SJSA1 (cell line): ENCODE measurements at regions not wholly inside any gene's neighbourhood (a gene's known extent, or its start where the extent isn't known, plus 50 kb on each side); places are given as distances from the start of the nearest gene placed in this dataset.

Source experiments
- DNase-seq, 2 experiments: peaks; one replicate each; pipeline ENCODE4 v3.0.0-alpha.2; 2015 to 2020; ENCODE audit warnings: low spot score in 2 of 2, low read depth in 1 of 2
- H3K27ac ChIP-seq: fragments of 250-450 bp; sonication (Bioruptor Pico); 2 replicates; pipeline ENCODE4 v1.5.1; 2020; ENCODE audit warnings: mild to moderate bottlenecking, moderate library complexity
- H3K27me3 ChIP-seq: fragments of 250-450 bp; sonication (Bioruptor Pico); replicated peaks from 2 replicates; pipeline ENCODE4 v1.5.1; 2020; ENCODE audit warnings: mild to moderate bottlenecking, moderate library complexity
- H3K36me3 ChIP-seq: fragments of 250-450 bp; sonication (Bioruptor Pico); 2 replicates; pipeline ENCODE4 v1.5.1; 2020; ENCODE audit warnings: mild to moderate bottlenecking
- H3K4me1 ChIP-seq: fragments of 250-450 bp; sonication (Bioruptor Pico); replicated peaks from 2 replicates; pipeline ENCODE4 v1.6.1; 2021; ENCODE audit warnings: mild to moderate bottlenecking
- H3K4me3 ChIP-seq: fragments of 250-450 bp; sonication (Bioruptor Pico); 2 replicates; pipeline ENCODE4 v1.5.1; 2020; ENCODE audit warnings: mild to moderate bottlenecking
- H3K9me3 ChIP-seq: fragments of 250-450 bp; sonication (Bioruptor Pico); replicated peaks from 2 replicates; pipeline ENCODE4 v1.5.1; 2020; ENCODE audit warnings: mild to moderate bottlenecking

DNA sequence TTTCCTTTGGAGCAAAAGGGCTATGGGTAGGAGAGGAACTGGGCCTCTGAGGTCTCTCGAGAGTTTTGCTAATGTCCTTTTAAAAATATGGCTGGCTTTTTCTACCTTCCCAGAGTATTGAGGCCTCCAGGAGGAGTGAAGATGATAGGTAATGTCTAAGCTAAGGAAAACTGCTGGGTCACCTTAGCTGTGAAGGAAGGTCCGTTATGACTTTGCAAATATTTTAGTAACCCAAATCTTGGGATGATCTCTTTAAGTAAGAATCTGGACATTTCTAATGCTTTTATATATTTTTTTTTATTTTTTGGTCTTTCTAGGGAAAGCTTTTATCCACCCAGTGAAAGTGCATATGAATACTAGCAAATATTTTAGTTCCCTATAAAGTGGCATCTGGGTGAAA lies 60.9 kb upstream of the SYN3 start:
- Histone ChIP-seq H3K27me3 (no peaks in the 10 kb centered on the region), H3K4me3 (no peak overlapping the region), H3K9me3 (no peaks in the 10 kb centered on the region), H3K27ac (no peak overlapping the region), H3K36me3 (no peaks in the 10 kb centered on the region), H3K4me1 (no peaks in the 10 kb centered on the region)
- no peak for DNase-seq

DNA sequence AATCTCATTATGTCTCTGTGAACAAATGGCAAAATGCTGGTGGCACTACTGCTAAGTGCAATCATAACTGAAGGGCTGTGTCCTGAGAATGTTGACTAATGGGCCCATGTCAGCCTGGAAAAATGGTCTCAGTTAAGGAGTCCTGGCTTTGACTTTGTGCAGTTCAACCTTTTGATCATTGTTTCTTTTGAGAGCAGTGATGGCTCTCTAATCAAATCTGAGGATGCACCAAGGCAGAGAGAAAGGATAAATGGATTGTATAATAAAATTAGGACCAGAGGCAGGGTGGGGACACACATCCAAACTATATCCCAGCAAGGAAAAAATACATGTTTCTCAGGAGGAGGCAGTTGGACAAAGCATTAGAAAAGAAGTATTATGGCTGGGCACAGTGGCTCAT lies 59.6 kb upstream of the SYN3 start:
- no peak overlapping the region for H3K27ac ChIP-seq

DNA sequence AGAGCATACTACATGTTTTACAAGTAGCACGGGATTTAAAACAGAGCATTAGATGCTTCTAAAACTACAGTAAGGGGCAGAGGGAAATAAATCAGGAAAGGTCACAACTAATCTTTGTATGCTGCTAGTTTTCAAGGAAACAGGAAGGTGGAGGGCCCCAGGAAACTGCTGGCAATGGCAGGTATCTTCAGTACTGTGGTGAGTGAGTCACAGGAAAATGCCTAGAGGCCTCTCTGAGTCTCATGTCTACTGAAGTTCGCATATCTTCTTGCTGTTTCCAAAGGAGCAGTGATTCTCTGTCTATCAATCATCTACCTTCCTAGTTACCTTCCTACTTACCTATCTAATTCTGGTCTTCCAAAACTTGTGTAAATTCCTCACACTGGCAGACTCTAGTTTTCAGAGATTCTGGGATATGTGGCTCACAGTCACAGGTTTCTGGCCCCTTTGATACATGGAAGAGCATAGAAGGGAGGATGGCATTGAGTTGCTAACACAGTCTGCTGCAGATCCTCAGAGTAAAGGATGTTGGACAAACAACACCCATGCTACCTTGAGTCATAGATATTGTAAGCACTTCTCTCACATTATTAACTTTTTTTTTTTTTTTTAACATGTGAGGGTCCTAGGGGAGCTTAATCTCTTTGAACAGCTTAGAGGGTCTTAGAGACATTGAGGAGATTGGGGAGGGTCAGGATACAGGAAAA lies 58.8 kb upstream of the SYN3 start:
- Histone ChIP-seq H3K4me1 (no peaks in the 10 kb centered on the region), H3K9me3 (no peaks in the 10 kb centered on the region), H3K36me3 (no peaks in the 10 kb centered on the region), H3K27me3 (no peaks in the 10 kb centered on the region), H3K4me3 (no peak overlapping the region), H3K27ac (no peak overlapping the region)
- no peak for DNase-seq

More for the DNA sequence above, 59.6 kb upstream of the SYN3 start:
- Histone ChIP-seq H3K4me1 (no peaks in the 10 kb centered on the region), H3K4me3 (no peak overlapping the region), H3K36me3 (no peaks in the 10 kb centered on the region), H3K27me3 (no peaks in the 10 kb centered on the region), H3K9me3 (no peaks in the 10 kb centered on the region)
- DNase-seq = no peak

DNA sequence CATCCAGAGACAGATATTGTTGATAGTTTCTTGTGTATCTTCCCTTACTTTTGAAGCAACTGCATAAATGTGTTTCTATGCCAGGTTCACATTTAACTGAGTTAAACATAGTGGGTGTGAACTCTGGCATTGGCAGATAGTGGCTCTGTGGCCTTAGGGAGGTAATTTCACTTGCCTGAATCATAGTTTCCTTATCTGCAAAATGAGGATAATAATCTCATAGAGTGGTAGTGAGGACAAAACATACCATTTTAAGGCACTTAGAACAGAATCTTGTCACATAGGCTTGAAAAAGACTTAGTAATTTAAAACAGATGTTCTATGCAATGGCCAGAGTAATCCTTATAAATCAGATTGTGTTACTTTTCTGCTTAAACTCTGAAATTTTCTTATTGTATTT lies 56.4 kb upstream of the SYN3 start:
- H3K4me3 ChIP-seq = no peak overlapping the region
- DNase-seq = no peak
- H3K9me3 ChIP-seq = no peaks in the 10 kb centered on the region
- no peaks in the 10 kb centered on the region for H3K36me3 ChIP-seq
- H3K27me3 ChIP-seq = no peaks in the 10 kb centered on the region
- H3K27ac ChIP-seq = no peak overlapping the region
- H3K4me1 ChIP-seq = no peaks in the 10 kb centered on the region

DNA sequence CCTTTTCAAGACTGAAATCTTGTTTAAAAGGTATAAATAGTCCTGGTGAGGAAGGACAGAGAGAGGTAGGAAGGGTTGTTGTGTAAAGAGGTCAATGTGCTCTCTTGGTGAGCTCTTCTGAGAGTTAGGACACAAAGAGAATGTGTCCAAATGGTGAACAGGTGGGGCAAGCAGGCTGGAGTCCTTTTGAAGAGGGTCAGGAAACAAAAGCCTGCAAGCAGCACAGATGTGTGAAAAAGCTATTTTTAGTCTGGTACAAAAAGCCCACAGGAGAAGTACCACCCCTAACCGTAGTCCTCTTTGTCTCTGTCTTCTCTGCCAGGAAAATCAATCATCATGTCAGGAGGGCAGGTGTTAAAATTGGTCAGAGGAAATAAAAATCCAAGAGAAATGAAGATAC lies 54.4 kb upstream of the SYN3 start:
- no peaks in the 10 kb centered on the region for H3K27me3 ChIP-seq
- H3K9me3 ChIP-seq = no peaks in the 10 kb centered on the region
- no peak overlapping the region for H3K4me3 ChIP-seq
- H3K27ac ChIP-seq = no peak overlapping the region
- H3K4me1 ChIP-seq = no peaks in the 10 kb centered on the region
- no peak for DNase-seq
- H3K36me3 ChIP-seq = no peaks in the 10 kb centered on the region

DNA sequence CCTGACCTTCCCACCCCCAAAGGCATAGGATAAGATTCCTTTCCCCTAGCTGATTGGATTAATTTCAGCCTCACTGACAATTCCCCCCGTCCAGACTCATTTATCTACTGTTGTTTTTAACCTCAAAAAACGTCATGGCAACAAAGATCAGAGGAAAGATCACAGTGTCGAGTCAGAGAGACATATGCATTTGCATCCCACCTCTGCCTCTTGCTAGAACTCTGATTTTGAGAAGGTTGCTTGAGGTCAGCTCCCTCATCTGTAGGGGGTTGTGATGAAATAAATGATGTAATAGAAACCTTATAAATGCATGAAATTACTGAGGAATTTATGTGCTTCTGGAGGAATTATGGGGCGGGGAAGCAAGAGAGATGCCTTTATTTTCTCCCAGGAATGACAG lies 53.3 kb upstream of the SYN3 start:
- H3K27ac ChIP-seq = no peak overlapping the region
- no peaks in the 10 kb centered on the region for H3K27me3 ChIP-seq
- H3K9me3 ChIP-seq = no peaks in the 10 kb centered on the region
- H3K4me1 ChIP-seq = no peaks in the 10 kb centered on the region
- no peaks in the 10 kb centered on the region for H3K36me3 ChIP-seq
- no peak for DNase-seq
- H3K4me3 ChIP-seq = no peak overlapping the region

DNA sequence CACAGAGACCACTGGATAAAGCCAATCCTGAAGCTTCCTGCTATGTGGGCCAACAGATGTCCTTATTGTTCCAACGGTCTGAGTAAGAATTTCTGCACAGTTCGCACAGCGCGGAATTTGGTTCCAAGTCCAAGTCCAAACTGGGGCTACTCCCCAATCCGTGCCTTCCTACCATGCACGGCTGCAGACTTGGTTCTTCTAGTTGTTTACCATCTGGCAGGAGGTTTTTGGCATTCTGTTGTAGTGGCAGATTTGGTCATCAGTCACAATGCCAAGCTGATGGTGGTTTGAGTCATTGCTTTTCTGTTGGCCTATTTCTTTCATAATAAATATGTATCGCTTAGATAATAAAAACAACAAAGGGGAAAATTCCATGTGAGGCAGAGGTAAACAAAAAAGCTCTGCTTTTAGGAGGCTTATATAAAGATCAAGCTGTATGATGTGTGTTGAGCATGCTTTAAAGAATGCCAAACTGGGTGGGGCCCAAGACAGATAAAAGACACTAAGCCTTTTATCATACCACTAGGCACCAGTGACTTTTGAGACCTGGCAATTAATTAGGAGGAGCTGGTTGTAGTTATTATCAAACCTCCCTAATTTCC lies 52.5 kb upstream of the SYN3 start:
- Histone ChIP-seq H3K4me1 (no peaks in the 10 kb centered on the region), H3K4me3 (no peak overlapping the region), H3K27ac (no peak overlapping the region), H3K36me3 (no peaks in the 10 kb centered on the region), H3K9me3 (no peaks in the 10 kb centered on the region), H3K27me3 (no peaks in the 10 kb centered on the region)
- no peak for DNase-seq

DNA sequence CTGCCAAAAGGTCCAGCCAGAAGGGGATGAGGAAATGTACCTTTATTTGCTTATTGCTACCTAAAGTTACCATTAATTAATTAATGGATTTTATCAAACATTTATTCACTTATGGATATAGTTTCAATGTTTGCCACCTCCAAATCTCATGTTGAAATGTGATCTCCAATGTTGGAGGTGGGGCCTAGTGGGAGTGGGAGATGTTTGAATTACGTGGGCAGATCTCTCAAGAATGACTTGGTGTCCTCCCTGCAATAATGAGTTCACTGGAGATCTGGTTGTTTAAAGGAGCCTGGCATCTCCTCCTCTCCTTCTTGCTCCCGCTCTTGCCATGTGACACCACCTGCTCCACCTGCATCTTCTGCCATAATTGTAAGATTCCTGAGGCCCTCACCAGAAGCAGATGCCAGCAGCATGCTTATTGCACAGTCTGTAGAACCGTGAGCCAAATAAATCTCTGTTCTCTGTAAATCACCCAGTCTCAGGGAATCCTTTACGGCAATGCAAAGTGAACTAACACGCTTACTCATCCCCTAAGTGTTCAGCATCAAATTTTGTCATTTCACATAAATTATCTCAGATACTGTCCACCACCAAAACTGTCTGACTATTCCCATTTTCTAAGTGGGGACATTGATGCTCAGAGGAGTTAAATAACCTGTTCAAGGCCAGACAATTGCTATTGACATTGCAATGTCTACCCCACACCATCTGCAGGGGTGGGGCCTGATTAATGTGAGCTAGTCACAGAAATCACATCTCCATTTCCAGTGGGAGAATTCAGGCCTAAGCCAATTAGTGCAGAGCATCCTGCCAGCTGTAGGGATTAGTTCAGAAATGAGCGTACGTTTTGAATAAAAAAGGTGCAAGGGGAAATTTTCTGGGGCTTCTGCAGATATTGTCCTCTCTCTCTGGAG lies 51.6 kb upstream of the SYN3 start:
- Histone ChIP-seq H3K27ac (no peak overlapping the region), H3K4me1 (no peaks in the 10 kb centered on the region), H3K36me3 (no peaks in the 10 kb centered on the region), H3K9me3 (no peaks in the 10 kb centered on the region), H3K4me3 (no peak overlapping the region), H3K27me3 (no peaks in the 10 kb centered on the region)
- no peak for DNase-seq

DNA sequence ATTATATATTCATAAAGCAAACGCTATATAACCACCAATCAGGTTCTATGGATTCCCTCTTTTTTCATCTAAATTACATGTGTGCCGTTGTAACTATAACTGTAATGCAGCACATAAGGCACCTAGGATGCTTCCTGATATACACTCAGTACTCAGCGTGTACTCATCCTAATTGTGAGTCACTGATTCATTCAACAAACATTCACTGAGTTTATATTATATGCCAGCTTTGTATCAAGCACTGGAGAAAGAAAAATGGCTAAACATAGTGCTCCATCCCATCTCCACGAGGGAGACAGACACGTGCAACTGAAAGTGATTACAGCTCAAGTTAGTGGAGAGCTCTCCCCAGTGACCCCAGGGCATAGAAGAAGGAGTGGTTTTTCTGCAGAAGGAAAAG lies 49.9 kb upstream of the SYN3 start:
- H3K9me3 ChIP-seq = no peaks in the 10 kb centered on the region
- H3K4me1 ChIP-seq = no peaks in the 10 kb centered on the region
- H3K27ac ChIP-seq = no peak overlapping the region
- no peaks in the 10 kb centered on the region for H3K27me3 ChIP-seq
- H3K36me3 ChIP-seq = no peaks in the 10 kb centered on the region
- DNase-seq = no peak
- no peak overlapping the region for H3K4me3 ChIP-seq
